ENCODE measurements at regions not wholly inside any gene's neighbourhood (a gene's known extent, or its start where the extent isn't known, plus 50 kb on each side); places are given as distances from the start of the nearest gene placed in this dataset.

DNA sequence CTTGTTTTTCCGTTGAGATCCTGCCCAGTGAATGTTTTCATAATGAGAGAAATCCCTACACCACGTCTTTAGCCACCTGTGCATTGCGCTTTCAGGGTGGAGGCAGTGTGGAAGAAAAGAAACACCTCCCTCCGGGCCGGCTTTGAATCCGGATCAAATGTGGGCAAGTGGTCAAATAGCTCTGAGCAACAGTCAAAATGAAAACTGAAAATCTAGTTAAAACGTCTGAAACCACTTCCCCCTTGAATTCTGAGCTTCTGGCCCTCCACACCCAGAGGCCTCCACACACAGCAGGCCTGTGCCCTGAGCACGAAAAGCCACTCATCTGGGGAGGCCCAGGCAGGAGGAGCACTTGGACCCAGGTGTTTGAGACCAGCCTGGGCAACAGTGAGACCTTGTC lies 263.6 kb upstream of the SALL3 start:
- Histone ChIP-seq H3K27ac (ENCODE audit: low read length) (no peak overlapping the region), H3K79me2 (replicated peaks; ENCODE audit: insufficient read depth, low read length) (no peaks in the 10 kb centered on the region), H3K9ac (ENCODE audit: low read length) (no peak overlapping the region), H3K9me3 (ENCODE audit: low read length) (no peaks in the 10 kb centered on the region), H2AFZ (ENCODE audit: low read depth, low read length) (no peak overlapping the region), H3K4me2 (ENCODE audit: low read length) (no peak overlapping the region), H3F3A (ENCODE audit: insufficient read depth, low read length, poor library complexity, severe bottlenecking) (no peaks in the 10 kb centered on the region), H3K4me3 (ENCODE audit: low read length) (no peak overlapping the region), H3K36me3 (ENCODE audit: insufficient read depth, low read length) (no peaks in the 10 kb centered on the region), H4K20me1 (ENCODE audit: insufficient read depth) (no peaks in the 10 kb centered on the region), H3K27me3 (ENCODE audit: insufficient read depth, low read depth, low read length) (no peaks in the 10 kb centered on the region), H3K9me2 (ENCODE audit: insufficient read depth, low read length) (no peaks in the 10 kb centered on the region)
- TF ChIP-seq TAF1 (IDR thresholded peaks at IDR 0.05; ENCODE audit: low read depth) (no peak), EP300 (conservative IDR thresholded peaks at IDR 0.05; ENCODE audit: poor library complexity, severe bottlenecking) (no peak), EZH2 (IDR thresholded peaks at IDR 0.05; ENCODE audit: borderline replicate concordance, insufficient read depth, low read length, poor library complexity, severe bottlenecking) (no peak), POLR2AphosphoS5 (IDR thresholded peaks at IDR 0.05) (no peak), SMC3 (conservative IDR thresholded peaks at IDR 0.05; ENCODE audit: poor library complexity) (no peak), REST (IDR thresholded peaks at IDR 0.05; ENCODE audit: borderline replicate concordance) (no peak)

GRCh38 chr18:78716581-78716980 lies 263.0 kb upstream of the SALL3 start:
- no peak overlapping the region for H3K4me3 ChIP-seq (ENCODE audit: low read length)
- H3K27ac ChIP-seq (ENCODE audit: low read length), result no peak overlapping the region
- H3K36me3 ChIP-seq (ENCODE audit: insufficient read depth, low read length), result no peaks in the 10 kb centered on the region
- H2AFZ ChIP-seq (ENCODE audit: low read depth, low read length), result no peak overlapping the region
- H3K9me2 ChIP-seq (ENCODE audit: insufficient read depth, low read length), result no peaks in the 10 kb centered on the region
- H3K4me2 ChIP-seq (ENCODE audit: low read length), result no peak overlapping the region
- TF ChIP-seq EZH2 (IDR thresholded peaks at IDR 0.05; ENCODE audit: borderline replicate concordance, insufficient read depth, low read length, poor library complexity, severe bottlenecking) (no peak), SMC3 (conservative IDR thresholded peaks at IDR 0.05; ENCODE audit: poor library complexity) (no peak), POLR2AphosphoS5 (IDR thresholded peaks at IDR 0.05) (no peak), RAD21 (conservative IDR thresholded peaks at IDR 0.05) (no peak), EP300 (conservative IDR thresholded peaks at IDR 0.05; ENCODE audit: poor library complexity, severe bottlenecking) (no peak), MXI1 (conservative IDR thresholded peaks at IDR 0.05; ENCODE audit: poor library complexity, severe bottlenecking) (no peak), REST (IDR thresholded peaks at IDR 0.05; ENCODE audit: borderline replicate concordance) (no peak), CTCF (IDR thresholded peaks at IDR 0.05; ENCODE audit: poor library complexity, severe bottlenecking) (no peak)
- H4K20me1 ChIP-seq (ENCODE audit: insufficient read depth), result no peaks in the 10 kb centered on the region
- H3K9me3 ChIP-seq (ENCODE audit: low read length), result no peaks in the 10 kb centered on the region
- H3K79me2 ChIP-seq (replicated peaks; ENCODE audit: insufficient read depth, low read length), result no peaks in the 10 kb centered on the region
- H3F3A ChIP-seq (ENCODE audit: insufficient read depth, low read length, poor library complexity, severe bottlenecking), result no peaks in the 10 kb centered on the region
- H3K9ac ChIP-seq (ENCODE audit: low read length), result no peak overlapping the region
- no peaks in the 10 kb centered on the region for H3K27me3 ChIP-seq (ENCODE audit: insufficient read depth, low read depth, low read length)
